Ectodermal cell (in vitro differentiated cells): ENCODE measurements at regions not wholly inside any gene's neighbourhood (a gene's known extent, or its start where the extent isn't known, plus 50 kb on each side); places are given as distances from the start of the nearest gene placed in this dataset.

Experiments used
- H3K27ac ChIP-seq: 2 replicates; pipeline ENCODE4 v1.7.0; 2013; ENCODE audit warnings: mild to moderate bottlenecking, low read depth, low read length; ENCODE audit not compliant: insufficient read depth, poor library complexity, severe bottlenecking
- H3K27me3 ChIP-seq: 2 replicates; pipeline ENCODE4 v1.7.0; 2013; ENCODE audit warnings: mild to moderate bottlenecking, low read length; ENCODE audit not compliant: insufficient read depth, control insufficient read depth, poor library complexity, severe bottlenecking
- H3K36me3 ChIP-seq: one replicate; pipeline ENCODE4 v1.7.0; 2013; ENCODE audit warnings: low read length; ENCODE audit not compliant: control insufficient read depth, insufficient read depth
- H3K4me1 ChIP-seq: one replicate; pipeline ENCODE4 v1.7.0; 2013; ENCODE audit warnings: low read length; ENCODE audit not compliant: control insufficient read depth, insufficient read depth
- H3K4me3 ChIP-seq: 2 replicates; pipeline ENCODE4 v1.7.0; 2013; ENCODE audit warnings: low read depth, low read length, control low read depth; ENCODE audit not compliant: insufficient read depth
- H3K9me3 ChIP-seq: 2 replicates; pipeline ENCODE4 v1.7.0; 2013; ENCODE audit warnings: mild to moderate bottlenecking, low read length, moderate library complexity; ENCODE audit not compliant: control insufficient read depth
- WGBS, 2 experiments: methylation state at CpG; one replicate each; pipeline ENCODE4 v1.1.7; 2013; ENCODE audit warnings: missing lambda C conversion rate in 2 of 2; 5-methylcytosine and 5-hydroxymethylcytosine counted together

DNA sequence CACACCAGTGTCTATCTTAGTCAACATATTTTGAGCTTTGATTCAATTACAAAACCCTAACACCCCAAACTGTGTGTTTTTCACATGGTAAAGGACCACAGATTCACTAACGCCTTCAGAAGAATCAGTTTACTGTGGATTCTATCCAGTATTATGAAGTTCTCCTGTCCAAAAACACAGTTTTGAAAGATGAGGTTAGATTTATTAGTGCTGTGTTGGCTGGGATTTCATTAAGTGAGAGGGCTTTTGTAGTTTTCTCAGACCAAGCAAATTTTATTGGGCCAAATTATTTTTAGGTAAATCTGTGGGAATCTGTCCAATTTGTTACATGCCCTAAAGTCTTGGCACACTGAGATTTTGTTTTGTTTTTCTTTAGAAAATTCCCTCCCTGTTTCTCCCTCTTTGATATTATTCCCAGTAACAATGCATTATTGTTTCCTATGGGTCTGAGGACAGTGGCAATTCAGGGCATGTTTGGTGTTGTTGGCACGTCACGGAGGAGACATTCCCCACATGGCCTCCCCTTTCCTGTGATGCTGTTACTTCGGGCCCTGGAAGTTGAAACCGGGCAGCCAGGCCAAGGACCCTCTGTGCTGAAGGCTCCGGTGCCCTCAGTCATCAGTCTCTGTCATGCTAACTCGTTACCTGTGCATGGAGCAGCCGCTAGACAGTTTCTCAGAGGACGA is 87.5 kb upstream of the ALKAL2 start:
- 92 to 95% methylated on average over 9 of the region's 9 CpGs for WGBS, 2 experiments
- Histone ChIP-seq H3K9me3 (no peaks in the 10 kb centered on the region), H3K36me3 (no peaks in the 10 kb centered on the region), H3K27me3 (no peaks in the 10 kb centered on the region), H3K4me3 (no peak overlapping the region), H3K4me1 (no peaks in the 10 kb centered on the region), H3K27ac (no peak overlapping the region)

GRCh38 chr2:368386-368785 is 80.5 kb upstream of the ALKAL2 start:
- Histone ChIP-seq H3K4me1 (no peaks in the 10 kb centered on the region), H3K27me3 (no peaks in the 10 kb centered on the region), H3K36me3 (no peaks in the 10 kb centered on the region), H3K27ac (no peak overlapping the region), H3K4me3 (no peak overlapping the region), H3K9me3 (no peaks in the 10 kb centered on the region)
- WGBS, 2 experiments, result 89 to 94% methylated on average over 5 of the region's 5 CpGs

DNA sequence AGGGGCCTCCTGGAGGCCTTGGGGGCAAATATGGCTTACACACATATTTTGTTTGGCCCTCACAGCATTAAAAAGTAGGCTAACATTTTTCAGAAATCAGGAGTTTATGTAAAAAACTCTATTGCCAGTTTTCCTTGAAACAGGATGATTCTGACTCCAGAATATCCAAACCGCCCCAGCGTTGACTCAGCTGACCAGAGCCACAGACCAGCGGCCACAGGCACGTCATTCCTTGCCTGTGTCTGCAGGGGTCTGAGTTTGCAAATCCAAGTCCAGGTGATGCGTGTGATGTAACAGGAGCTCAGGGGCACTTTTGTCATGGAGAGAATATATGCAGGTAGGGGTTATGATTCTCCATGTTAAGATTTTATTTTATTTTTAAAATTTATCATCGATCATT is 79.4 kb upstream of the ALKAL2 start:
- Histone ChIP-seq H3K4me3 (no peak overlapping the region), H3K27ac (no peak overlapping the region), H3K27me3 (no peaks in the 10 kb centered on the region), H3K9me3 (no peaks in the 10 kb centered on the region), H3K4me1 (no peaks in the 10 kb centered on the region), H3K36me3 (no peaks in the 10 kb centered on the region)
- WGBS, 2 experiments, result 90 to 96% methylated on average over 6 of the region's 6 CpGs

DNA sequence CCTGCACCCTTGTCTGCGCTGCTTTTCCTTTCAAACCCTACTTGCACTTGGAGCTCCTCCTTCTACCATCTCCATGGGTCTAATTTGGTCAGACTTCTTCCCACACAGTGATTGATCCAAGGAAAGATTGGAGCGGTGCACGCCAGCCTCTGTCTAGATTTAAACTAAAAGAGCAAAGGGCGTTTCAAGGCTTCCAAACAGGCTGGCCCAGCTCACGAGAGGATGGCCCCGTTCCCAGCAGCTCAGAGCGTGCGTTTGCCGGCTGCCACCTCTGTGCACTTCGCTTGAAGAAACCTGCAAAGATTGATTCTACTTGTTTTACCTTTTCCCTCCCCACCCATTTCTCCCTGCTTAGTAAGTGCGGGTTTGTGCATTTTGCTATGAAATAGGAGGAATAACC is 78.8 kb upstream of the ALKAL2 start:
- WGBS, 2 experiments, result 97% methylated on average over 11 of the region's 11 CpGs

GRCh38 chr2:365367-366275 is 77.7 kb upstream of the ALKAL2 start:
- Histone ChIP-seq H3K36me3 (no peaks in the 10 kb centered on the region), H3K27ac (no peak overlapping the region), H3K27me3 (no peaks in the 10 kb centered on the region), H3K4me3 (no peak overlapping the region), H3K9me3 (no peaks in the 10 kb centered on the region), H3K4me1 (no peaks in the 10 kb centered on the region)
- 95% methylated on average over 28 of the region's 28 CpGs for WGBS, 2 experiments

More for the DNA sequence above, 78.8 kb upstream of the ALKAL2 start:
- Histone ChIP-seq H3K27me3 (no peaks in the 10 kb centered on the region), H3K4me3 (no peak overlapping the region), H3K4me1 (no peaks in the 10 kb centered on the region), H3K27ac (no peak overlapping the region), H3K9me3 (no peaks in the 10 kb centered on the region), H3K36me3 (no peaks in the 10 kb centered on the region)

GRCh38 chr2:363824-364470 is 76.1 kb upstream of the ALKAL2 start:
- H3K9me3 ChIP-seq, result no peaks in the 10 kb centered on the region
- no peak overlapping the region for H3K27ac ChIP-seq
- WGBS, 2 experiments, result 95% methylated on average over 24 of the region's 24 CpGs
- H3K36me3 ChIP-seq, result no peaks in the 10 kb centered on the region
- no peaks in the 10 kb centered on the region for H3K27me3 ChIP-seq
- no peaks in the 10 kb centered on the region for H3K4me1 ChIP-seq
- H3K4me3 ChIP-seq, result no peak overlapping the region

- Histone ChIP-seq H3K36me3 (no peaks in the 10 kb centered on the region), H3K9me3 (no peaks in the 10 kb centered on the region), H3K27ac (no peak overlapping the region), H3K27me3 (no peaks in the 10 kb centered on the region), H3K4me3 (no peak overlapping the region), H3K4me1 (no peaks in the 10 kb centered on the region)
- 94 to 97% methylated on average over 5 of the region's 5 CpGs for WGBS, 2 experiments
Observed at GRCh38 chr2:362924-363323, 75.0 kb upstream of the ALKAL2 start.

- H3K36me3 ChIP-seq, result no peaks in the 10 kb centered on the region
- no peaks in the 10 kb centered on the region for H3K9me3 ChIP-seq
- no peaks in the 10 kb centered on the region for H3K27me3 ChIP-seq
- H3K4me3 ChIP-seq, result no peak overlapping the region
- H3K4me1 ChIP-seq, result no peaks in the 10 kb centered on the region
- 92 to 93% methylated on average over 4 of the region's 4 CpGs for WGBS, 2 experiments
- H3K27ac ChIP-seq, result no peak overlapping the region
Observed at GRCh38 chr2:360124-360523, 72.2 kb upstream of the ALKAL2 start.

DNA sequence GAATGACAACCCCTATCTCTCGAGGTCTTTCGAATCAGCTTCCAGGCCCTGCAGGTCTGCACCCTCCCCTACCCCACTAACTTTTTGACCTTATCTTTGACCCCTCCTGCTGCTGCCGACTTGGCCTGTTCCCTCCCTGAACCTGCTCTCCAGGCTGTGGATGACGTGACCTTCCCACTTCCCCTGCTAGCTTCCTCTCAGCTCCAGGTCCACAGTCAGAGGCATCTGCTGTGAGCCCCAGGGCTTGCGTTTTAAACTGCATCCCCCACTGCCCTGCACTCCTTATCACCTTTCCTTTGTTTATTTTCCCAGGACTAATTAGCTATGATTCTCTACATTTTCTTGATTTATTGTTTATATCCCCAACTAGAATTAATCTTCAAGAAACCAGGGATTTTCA is 71.2 kb upstream of the ALKAL2 start:
- no peak overlapping the region for H3K4me3 ChIP-seq
- H3K4me1 ChIP-seq, result no peaks in the 10 kb centered on the region
- H3K36me3 ChIP-seq, result no peaks in the 10 kb centered on the region
- no peak overlapping the region for H3K27ac ChIP-seq
- WGBS, 2 experiments, result 84 to 90% methylated on average over 5 of the region's 5 CpGs
- no peaks in the 10 kb centered on the region for H3K27me3 ChIP-seq
- H3K9me3 ChIP-seq, result no peaks in the 10 kb centered on the region

DNA sequence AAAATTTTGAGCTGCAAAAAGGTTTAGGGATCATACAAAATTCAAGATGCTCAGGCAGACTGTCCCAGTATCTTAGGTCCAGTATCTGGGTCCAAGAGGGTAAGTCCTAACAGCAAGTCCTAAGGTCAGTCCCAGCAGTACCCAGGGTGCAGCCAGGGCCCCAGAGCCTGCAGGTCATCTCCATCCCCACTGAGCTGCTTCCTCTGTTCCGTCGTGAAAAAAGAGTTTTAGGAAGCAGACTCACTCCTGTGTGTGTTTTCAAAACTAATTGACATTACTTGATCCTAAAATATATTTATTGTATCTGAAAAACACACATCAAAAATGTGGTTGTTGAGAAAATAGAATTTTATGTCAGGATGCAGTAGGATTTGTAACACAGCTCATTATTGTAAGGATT is 69.9 kb upstream of the ALKAL2 start:
- no peaks in the 10 kb centered on the region for H3K9me3 ChIP-seq
- H3K36me3 ChIP-seq, result no peaks in the 10 kb centered on the region
- 74 to 75% methylated on average over 2 of the region's 2 CpGs for WGBS, 2 experiments
- H3K27me3 ChIP-seq, result no peaks in the 10 kb centered on the region
- H3K4me3 ChIP-seq, result no peak overlapping the region
- H3K4me1 ChIP-seq, result no peaks in the 10 kb centered on the region
- no peak overlapping the region for H3K27ac ChIP-seq
